ENCODE measurements at regions not wholly inside any gene's neighbourhood (a gene's known extent, or its start where the extent isn't known, plus 50 kb on each side); places are given as distances from the start of the nearest gene placed in this dataset.
"Not testable (repeated sequence)": the region's sequence is repeated elsewhere in the genome, so short reads cannot be mapped to it uniquely, and the experiment has no call there.

DNA sequence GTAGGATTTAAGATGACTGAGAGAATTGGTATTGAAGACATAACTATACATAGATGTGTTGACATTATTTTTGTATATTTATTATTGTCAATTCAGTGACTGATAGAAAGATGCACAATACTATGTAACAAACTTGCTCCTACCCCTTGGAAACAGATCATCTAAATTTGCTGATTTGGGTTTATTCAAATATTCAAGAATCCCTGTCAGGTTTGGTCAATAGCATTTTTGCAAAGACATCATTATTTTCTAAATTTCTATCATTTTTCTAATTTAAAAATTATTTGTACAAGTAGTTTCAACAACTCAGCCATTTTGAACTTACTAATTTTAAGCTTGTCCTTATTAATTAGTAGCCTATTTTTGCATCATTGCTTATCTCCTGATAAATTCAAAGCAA is 1463.4 kb downstream of the SI start:
- no peak for DNase-seq

DNA sequence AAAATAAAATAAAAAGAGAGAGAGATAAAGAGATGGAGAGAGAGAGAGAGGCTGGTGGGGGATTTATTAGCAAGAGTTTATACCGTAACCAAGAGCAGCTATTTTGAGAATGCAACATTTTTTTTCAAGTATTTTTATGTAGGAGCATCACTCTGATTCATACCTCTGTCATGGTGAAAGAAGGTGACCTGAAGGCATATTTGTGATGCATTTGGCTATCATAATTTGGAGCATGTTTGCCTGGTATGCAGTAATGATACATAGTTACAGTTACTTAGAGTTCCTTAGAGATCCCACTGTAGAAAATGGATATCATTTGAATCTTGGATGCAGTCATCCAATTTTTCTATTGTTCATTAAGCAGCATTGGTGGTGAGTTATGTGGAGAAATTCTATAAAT is 1472.4 kb downstream of the SI start:
- no peak for DNase-seq

DNA sequence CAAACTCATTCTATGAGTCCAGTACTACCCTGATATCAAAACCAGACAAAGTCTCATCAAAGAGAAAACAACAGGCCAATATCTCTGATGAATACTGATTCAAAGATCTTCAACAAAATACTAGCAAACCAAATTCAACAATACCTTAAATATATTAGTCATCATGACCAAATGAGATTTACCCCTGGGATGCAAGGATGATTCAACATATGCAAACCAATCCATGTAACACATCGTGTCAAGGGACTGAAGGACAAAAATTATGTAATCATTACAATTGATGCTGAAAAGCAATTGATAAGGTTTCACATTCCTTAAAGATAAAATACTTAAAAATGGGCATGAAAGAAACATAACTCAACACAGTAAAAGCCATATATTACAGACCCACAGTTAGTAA is 1476.9 kb downstream of the SI start:
- DNase-seq = no peak

DNA sequence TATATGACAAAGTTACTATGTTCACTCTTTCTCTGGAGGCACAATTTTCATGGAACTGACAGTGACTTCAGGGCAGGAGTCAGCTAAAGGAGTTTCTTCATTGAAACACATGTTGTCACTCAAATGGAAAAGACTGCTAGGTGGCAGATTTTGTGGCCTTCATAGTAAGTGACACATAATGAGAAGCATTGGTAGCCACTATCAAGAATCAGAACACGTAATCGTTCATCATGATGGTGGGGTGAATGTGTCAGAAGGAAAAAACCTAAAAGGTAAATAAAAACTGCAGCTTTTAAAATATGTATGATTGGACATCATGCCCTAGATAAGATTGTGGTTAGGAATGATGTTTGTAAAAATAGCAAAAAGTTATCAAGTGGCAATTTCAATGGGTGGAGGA is 1491.0 kb downstream of the SI start:
- no peak for DNase-seq

DNA sequence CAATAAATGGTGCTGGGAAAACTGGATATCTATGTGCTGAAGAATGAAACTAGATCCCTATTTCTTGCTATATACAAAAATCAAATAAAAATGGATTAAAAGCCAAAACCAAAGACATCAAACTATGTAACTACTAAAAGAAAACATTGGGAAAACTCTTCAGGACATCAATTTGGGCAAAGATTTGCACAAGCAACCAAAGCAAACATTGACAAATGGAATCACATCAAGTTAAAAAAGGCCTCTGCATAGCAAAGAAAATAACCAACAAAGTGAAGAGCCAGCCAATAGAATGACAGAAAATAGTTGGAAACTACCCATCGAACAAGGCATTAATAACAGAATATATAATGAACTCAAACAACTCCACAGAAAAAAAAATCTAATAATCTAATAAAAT is 1495.3 kb downstream of the SI start:
- no peak for DNase-seq

DNA sequence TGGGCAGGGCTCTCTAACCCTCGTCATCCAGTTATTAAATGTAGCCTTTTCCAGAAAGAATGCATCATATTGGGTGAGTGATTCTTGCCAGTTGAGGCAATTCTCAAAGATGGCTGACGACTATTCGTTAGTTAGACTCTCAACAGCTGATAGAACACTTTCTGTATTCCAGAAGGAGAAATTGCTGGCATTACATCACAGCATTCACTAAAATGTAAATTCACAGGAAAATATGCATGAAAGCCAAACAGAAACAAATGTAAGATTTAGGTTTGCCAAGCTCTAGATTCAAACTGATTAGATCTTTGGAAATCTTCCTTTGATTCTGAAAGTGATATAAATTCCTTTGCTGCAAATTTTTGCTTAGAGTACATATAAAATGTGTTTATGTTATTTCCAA is 1501.0 kb downstream of the SI start:
- DNase-seq = no peak

DNA sequence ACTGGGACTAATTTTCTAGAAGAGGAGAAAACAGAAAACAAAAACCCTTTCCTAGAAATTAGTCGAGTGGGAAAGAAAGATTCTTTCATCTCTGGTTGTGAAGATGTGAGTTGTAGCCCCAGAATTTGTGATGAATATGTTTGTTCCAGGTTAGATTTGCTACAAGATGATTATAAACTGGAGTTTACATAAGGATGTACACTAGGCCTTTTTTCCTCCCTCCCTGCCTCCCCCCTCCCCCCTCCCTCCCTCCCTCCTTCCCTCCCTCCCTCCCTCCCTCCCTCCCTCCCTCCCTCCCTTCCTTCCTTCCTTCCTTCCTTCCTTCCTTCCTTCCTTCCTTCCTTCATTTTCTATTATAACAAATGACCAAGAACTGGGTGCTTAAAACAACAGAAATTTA is 1502.0 kb downstream of the SI start:
- DNase-seq = no peak

DNA sequence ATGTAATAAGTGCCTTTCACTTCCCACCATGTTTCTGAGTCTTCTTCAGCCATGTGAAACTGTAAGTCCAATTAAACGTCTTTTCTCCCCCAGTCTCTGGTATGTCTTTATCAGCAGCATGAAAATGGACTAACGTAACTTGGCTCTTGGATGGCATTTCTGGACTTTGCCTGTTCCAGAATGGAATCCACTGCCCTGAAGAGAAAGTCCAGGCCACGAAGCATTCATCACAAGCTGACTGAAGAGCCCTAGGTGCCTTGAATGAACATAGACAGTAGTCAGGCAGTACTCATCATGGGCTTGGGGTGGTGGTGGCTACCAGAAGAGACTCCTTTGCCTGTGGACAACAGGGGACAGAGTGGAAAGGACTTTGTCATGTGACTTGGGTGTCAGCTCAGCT is 1505.0 kb downstream of the SI start:
- DNase-seq = no peak

DNA sequence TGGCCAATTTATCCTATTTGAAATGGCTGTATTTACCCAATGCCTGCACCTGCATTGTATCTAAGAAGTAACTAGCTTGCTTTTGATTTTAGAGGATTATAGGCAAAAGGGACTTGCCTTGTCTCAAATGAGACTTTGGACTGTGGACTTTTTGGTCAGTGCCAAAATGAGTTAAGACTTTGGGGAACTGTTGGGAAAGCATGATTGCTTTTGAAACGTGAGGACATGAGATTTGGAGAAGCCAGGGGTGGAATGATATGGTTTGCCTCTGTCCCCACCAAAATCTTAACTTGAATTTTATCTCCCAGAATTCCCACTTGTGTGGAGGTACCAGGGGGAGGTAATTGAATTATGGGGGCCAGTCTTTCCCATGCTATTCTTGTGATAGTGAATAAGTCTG is 1505.4 kb downstream of the SI start:
- no peak for DNase-seq

DNA sequence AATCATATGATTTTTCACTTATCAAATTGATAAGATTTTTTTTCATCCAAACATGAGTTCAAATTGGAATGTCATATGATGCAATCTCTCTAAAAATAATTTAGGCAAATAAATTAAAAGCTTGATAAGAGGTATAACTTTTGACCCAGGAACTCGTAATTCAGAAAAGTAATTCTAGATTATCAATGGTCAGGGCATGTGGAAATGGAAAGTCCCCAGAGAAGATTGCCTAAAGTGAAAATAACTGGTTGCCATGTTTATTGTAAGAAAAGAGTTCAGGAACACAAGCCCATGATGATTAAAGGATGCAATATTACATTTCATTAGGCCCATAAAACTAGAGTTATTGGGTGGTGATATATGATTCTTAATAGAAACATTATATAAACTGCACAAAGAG is 1514.8 kb downstream of the SI start:
- DNase-seq = no peak

DNA sequence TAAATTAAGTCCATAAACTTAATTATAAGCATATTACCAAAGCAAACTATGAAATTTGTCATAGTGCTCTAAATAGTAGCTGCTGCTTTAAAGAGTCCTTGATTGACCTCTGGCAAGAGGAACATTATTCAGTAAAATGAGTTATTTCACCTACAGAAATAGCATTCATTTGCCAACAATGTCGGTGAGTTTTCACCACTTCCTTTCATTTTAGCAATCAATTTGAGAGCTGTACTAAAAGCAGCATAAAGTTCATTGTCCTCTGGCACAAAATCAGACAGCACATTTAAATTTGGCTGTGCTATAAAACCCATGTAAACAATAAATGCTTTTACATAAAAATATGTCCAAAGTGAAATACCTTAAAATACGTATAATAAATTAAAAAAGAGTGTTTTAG is 1515.7 kb downstream of the SI start:
- DNase-seq = no peak

DNA sequence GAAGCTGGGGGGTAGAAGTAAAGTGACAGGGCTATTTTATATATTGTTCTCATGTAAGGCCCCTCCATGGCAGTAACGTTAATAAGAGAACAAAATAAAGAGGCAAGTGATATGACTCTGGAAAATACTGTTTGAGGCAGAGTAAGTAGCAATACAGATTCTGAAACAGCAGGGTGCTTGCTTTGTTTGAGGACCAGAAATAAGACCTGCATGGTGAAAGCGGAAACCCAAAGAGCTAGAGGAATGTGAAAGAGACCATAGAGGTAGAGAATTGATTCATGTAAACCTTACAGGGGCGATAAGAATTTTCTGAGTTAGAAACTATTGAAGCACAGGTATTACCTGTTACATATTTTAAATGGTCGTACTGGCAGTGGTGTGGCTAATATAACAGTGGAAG is 1517.1 kb downstream of the SI start:
- no peak for DNase-seq

DNA sequence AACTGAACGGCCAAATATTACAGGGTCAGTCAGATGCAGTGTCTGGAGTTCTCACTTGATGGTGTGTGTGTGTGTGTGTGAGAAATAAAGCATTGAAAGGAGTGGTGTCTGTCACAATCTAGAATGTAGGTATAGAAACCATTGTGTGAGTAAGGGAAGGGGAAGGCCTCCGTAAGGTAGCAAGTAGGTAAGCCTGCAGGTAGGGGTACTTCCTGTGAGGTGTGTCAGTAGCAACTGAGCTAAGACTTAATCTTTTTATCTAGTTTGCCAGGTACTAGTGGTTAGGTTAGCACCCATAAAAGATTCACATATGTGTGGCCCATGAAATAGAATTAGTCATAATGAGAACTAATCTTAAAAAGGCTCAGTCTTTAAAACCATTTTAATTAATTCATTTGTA is 1517.8 kb downstream of the SI start:
- DNase-seq = no peak

DNA sequence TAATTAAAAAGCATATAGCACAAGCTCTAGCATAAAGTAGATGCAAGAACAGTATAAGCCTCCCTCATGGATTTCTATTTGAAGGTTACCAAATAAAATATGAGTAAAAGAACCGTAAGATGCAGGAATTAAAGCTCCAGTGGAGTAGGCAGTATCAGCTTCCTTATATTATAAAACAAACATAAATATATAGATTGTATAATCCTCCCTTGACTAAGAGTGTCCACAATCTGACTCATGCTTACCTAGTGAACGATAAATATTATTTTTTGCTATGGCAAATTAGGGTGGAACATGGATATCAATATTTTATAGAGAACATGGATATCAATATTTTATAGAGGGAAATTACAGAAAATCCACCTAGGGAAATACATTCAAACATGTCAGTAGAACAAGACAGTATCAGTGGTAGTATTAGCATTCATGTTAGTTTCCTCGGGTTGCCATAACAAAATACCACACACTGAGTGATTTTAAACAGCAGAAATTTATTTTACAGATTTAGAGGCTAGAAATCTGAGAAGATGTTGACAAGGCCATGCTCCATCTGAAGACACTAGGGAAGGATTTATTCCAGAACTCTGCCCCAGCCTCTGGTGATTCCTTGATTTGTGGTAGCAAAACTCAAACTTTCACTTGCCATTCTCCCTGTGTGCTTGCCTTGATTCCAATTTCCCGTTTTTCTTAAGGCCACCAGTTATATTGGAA is 1521.3 kb downstream of the SI start:
- DNase-seq = no peak

DNA sequence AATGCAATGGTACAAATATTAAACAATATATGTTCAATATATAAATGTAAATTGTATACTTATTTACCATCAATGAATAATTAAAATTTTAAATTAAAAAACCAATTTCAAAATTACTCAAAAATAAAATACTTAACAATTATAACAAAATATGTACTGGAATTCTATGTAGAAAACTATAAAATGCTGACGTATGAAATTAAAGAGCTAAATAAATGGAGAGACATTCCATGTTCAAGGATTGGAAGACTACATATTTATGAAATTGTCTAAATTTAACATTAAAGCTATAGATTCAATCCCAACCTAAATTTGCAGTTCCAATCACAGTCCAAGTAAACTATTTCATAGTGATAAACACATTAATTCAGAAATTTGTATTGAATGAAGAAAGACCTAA is 1522.4 kb downstream of the SI start:
- DNase-seq = no peak

DNA sequence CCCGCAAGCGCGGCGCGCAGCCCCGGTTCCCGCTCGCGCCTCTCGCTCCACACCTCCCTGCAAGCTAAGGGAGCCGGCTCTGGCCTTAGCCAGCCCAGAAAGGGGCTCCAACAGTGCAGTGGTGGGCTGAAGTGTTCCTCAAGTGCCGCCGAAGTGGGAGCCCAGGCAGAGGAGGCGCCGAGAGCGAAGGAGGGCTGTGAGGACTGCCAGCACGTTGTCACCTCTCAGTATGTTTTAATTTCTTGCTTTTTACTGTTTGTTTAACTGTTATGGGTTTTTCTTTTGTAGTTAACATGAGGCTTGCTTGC is 1525.7 kb downstream of the SI start:
- no peak for DNase-seq

DNA sequence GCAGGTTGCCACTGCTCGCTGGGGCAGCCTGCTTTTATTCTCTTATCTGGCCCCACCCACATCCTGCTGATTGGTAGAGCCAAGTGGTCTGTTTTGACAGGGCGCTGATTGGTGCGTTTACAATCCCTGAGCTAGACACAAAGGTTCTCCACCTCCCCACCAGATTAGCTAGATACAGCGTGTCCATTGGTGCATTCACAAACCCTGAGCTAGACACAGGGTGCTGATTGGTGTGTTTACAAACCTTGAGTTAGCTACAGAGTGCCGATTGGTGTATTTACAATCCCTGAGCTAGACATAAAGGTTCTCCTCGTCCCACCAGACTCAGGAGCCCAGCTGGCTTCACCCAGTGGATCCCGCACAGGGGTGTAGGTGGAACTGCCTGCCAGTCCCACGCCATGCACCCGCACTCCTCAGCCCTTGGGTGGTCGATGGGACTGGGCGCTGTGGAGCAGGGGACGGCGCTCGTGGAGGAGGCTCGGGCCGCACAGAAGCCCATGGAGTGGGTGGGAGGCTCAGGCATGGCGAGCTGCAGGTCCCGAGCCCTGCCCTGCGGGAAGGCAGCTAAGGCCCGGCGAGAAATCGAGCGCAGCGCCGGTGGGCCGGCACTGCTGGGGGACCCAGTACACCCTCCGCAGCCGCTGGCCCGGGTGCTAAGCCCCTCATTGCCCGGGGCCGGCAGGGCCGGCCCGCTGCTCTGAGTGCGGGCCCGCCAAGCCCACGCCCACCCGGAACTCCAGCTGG is 1526.2 kb downstream of the SI start:
- not testable (repeated sequence) for DNase-seq

DNA sequence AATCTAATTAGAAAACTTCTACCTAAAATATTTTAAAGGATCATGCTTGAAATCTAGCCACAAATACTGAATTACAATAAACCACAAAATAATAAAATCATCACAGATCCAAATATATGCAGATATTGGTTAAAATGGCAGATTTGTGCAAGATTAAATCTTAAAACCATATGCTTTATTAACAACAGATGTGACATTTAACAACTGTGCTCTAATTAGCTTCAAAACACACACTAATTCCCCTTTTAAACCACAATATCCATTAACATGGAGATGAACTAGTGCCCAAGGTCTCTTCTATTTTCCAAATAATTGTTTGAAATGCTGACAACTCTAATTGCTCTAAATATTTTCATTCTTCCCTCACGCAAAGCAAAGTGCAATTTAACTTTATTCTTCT is 1530.3 kb downstream of the SI start:
- no peak for DNase-seq

DNA sequence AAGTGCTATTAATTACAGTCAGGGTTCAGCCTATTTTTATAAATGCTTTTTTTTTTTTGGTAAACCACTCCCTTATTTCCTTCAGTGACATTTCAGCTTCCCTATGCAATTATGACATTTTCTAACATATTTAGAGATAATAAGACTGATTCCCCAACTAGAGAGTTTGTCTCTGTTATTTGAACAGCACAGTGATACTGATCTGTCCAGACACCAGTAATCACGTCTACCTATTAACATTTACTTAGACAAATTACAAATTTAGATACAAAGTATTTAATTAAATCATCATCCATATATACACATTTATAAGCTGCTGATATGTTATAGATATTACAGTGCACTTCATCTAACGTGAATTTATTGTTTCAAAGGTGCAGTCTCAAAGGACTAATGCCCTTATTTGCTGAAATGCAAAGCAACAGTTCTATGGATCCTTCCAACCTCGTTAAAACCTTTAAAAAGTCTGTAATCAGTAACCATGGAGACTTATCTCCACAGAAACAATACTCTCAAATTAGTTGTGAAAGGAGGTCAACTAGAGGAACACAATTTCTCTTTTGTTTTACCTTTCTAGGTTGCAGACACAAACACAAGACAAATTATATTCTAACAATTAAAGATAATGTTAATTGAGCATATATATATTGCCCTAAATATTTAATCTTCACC is 1531.1 kb downstream of the SI start:
- DNase-seq = no peak

DNA sequence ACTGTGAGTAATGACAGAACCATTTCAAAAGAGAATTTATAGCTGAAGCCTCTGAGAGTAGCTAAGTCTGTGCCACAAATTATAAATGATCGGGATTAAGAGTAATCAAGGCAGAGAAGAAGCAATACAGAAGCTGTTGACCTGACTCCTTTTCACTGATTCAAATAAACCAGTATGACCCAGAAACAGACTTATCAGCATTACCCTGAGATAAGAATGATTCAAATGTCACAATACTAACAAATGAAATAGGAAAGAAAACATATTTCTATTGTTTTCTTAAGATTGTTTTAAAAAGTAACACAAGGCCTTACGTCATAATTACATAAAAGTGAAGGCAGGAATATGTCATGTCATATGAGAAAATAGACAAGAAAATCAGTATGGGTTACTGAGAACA is 1534.6 kb downstream of the SI start:
- no peak for DNase-seq

DNA sequence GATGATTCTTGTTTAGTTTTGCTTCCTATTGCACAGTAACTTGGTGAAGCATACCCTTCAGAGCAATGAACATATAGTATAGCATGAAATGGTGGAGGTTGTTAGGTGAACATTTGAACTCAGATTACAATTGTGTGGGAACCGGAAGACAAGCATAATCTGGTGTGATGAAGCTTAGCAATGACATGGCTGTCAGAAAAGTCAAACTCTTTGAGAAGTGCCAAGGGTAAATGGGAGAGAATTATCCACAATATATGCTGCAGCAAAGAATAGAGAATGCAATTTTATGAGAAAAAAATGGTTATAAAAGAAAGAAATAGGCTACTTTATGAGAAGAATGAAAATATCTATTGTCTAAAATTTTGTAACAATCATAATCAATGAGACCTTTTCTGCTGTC is 1536.7 kb downstream of the SI start:
- no peak for DNase-seq

DNA sequence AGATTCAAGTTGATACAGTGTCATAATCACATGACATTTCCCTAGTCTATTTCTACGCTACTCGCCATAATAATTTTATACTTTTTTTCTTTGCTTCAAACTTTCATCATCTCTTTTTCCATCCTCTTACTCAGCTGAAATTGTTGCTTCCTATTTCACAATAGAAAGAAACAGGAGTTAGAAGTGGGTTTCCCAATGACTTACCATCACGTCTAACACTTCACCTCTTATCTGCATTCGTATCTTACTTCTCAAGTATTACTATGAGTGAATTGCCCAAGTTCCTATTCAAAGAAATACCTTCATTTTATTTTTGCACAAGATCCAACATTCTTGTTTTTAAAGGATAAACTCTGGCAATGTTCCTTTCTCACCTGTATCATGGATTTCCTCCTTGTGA is 1539.9 kb downstream of the SI start:
- DNase-seq = no peak

DNA sequence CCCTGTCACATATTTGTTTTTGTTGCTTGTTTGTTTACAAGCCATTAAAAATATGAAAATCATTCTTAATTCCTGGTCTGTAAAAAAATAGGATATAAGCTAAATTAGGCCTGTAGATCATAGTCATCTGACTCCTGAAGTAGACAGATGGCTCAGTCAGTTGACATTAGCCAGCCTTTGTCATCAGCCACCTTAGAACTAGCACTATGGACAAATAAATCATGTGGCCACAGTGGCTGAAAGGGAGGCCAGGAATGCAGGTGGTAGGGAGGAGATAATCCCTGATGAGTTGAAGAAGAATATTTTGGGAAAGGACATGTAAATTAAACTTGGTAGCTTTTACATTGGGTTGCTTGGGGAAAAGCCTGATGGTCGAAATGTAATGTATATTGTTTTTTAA is 1544.9 kb downstream of the SI start:
- no peak for DNase-seq

DNA sequence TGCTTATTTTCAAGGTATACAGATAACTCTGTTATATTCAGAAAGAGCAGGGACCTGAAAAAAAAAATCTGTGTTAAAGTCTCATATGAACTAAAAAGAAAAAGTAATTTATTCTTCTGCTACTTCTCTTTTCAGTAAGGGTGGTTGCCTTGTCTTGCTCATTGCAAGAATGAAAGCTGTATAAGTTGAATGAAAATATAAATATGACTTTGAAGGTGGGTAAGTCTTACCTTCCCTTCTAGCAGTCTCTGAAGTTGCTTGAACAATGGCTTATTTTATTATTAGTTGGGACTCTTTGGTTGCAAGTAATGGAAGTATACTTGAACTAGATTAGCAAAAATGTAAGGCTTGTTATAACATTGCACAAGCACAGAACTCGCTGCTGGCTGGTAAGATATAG is 1554.9 kb downstream of the SI start:
- DNase-seq = no peak

DNA sequence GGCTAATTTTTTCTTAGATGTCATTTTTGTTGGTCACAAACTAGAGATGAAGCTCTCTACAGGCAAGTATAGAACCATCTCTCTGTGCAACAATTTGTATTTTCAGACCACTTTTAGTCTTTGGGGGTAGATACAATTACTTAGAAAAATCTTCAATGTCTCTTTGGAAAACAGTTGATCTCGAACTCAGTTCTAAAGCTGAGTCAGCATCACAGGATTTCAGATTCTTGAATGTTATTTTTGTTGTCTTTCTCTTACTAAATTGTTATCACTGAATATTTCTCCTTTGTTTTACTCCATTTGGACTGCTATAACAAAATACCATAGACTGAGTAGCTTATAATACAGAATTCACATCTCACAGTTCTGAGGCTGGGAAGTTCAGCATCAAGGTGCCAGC is 1557.0 kb downstream of the SI start:
- no peak for DNase-seq

Measured in T-helper 2 cell (primary cell).